NCI-H2227 (cell line): ENCODE measurements at regions not wholly inside any gene's neighbourhood (a gene's known extent, or its start where the extent isn't known, plus 50 kb on each side); places are given as distances from the start of the nearest gene placed in this dataset.
"Not testable (repeated sequence)": the region's sequence is repeated elsewhere in the genome, so short reads cannot be mapped to it uniquely, and the experiment has no call there.

Experiments
- DNase-seq: peaks from one replicate; lab custom pipeline; 2025; ENCODE audit not compliant: unreplicated experiment; lab: John Stamatoyannopoulos, UW

DNA sequence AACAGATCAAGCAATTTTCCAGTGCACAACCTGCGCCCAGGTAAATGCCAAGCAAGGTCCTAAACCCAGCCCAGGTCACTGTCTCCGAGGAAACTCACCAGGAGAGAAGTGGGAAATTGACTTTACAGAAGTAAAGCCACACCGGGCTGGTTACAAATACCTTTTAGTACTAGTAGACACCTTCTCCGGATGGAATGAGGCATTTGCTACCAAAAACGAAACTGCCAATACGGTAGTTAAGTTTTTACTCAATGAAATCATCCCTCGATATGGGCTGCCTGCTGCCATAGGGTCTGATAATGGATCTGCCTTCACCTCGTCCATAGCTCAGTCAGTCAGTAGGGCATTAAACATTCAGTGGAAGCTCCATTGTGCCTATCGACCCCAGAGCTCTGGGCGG is 459.0 kb upstream of the HTR1E start:
- DNase-seq: not testable (repeated sequence)

DNA sequence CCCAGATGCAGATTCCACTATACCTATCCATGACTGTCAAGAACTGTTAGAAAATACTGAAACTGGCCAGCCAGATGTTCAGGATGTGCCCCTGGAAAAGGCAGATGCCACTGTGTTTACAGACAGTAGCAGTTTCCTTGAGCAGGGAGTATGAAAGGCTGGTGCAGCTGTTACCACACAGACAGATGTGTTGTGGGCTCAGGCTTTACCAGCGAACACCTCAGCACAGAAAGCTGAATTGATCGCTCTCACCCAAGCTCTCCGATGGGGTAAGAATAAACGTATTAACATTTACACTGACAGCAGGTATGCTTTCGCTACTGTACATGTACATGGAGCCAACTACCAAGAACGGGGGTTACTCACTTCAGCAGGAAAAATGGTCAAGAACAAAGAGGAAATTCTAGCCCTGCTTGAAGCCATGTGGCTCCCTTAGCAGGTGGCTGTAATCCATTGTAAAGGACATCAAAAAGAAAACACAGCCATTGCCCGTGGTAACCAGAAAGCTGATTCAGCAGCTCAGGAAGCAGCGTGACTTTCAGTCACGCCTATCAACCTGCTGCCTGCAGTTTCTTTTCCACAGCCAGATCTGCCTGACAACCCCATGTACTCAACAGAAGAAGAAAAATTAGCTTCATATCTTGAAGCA is 459.7 kb upstream of the HTR1E start:
- DNase-seq: no peak

DNA sequence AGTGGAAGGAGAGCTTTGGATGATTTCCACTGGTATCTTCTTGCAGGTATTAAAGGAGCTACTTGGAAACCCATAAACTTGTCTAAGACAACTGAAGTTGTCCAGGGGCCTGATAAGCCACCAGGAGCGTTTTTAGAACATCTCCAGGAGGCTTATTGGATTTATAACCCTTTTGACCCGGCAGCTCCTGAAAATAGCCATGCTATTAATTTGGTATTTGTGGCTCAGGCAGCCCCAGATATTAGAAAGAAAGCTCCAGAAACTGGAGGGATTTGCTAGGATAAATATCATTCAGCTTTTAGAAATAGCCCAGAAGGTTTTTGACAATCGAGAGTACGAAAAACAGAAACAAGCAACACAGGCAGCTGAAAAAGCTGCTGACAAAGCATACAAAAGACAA is 461.0 kb upstream of the HTR1E start:
- DNase-seq: no peak

DNA sequence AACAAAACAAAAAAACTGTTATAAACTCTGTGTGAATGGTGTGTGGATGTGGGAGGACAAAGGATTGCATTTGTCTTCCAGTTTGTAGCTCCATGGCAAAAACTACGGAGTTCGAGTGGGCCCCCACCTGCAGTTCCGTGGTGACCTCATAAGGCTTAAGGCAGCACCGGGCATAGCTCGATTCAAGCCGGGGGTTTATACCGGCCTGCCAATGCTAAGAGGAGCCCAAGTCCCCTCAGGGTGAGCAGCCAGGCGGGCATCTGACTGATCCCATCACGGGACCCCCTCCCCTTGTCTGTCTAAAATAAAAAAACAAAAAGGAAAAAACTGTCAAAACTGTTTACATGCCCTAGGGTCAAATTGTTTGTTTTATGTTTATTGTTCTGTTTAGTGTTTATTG is 463.2 kb upstream of the HTR1E start:
- DNase-seq: no peak

DNA sequence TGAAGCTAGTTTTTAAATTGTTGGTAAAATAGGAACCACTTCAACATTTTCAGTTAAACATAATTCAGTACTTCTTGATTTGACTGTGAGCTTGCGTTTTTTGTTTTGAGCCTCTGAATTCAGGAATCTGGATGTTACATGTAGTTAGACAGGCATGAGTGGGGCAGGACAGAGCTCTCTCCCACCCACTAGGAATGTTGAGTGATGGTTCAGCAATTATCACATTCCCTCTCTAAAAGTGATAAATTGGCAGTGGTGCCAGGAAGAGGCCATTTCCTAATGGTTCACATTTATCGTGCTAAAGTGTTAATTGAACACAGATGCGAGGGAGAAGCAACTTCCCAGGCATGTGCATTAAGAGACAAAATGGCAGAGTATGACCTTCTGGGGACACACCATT is 465.5 kb upstream of the HTR1E start:
- no peak for DNase-seq

DNA sequence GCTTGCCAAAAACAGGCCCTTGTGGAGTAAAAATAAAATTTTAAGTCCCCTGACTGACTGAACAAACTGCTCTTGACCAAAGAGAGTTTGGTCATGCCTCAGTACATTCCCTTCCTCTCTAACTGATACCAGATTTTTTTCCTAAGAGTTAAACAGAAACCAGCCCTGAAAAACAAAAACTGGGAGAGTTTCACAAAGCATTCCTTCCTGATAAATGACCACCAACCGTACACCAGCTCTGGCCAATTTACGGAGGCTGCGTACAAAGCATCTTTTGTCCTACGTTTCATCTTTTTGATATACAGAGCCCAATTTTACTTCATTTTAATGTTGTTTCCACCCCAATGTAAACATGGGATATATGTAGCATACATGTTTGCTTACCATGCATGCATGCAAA is 477.4 kb upstream of the HTR1E start:
- DNase-seq: no peak

DNA sequence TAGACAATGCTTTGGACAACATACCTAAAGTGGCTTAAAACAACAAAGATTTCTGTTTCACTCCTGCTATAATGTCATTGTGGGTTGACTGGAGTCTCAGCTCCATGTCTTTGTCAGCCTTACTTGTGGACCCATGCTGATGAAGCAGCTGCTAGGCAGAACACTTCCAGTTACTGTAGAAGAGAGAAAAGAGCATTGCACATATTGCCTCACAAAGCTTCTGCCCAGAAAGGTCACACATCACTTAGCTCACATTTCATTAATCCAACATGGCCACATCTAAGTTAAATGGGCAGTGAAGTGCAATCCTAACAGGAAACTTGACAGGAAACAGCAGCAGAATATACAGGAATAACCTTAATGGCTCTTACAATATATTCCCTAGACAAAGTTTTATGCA is 480.5 kb upstream of the HTR1E start:
- no peak for DNase-seq

DNA sequence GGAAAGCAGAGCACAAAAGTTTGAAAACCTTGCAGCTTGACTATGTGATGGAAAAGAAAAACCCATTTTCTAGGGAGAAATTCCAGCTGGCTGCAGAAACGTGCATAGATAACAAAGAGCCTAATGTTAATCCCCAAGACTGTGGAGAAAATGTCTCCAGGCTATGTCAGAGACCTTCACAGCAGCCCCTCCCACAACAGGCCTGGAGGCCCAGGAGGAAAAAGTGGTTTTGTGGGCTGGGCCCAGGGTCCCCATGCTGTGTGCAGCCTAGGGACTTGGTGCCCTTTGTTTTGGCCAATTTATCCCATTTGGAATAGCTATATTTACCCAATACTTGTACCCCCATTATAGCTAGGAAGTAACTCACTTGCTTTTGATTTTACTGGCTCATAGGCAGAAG is 484.1 kb upstream of the HTR1E start:
- no peak for DNase-seq

DNA sequence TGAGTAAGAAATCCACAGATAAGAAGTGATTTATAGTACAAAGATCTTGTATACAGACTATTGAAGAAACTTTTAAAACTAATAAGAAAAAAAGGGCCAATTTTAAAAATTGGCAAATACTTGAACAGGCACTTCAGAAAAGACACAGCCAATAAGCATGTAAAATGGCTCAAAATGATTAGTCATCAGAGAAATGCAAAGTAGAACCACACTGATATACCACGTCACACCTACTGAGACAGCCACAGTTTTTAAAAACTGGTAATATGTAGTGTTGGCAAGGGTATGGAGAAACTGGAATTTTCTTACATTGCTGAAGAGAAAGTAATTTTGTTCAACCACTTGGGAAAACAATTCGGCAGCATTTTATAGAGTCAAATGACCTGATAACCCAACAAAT is 488.9 kb upstream of the HTR1E start:
- no peak for DNase-seq

DNA sequence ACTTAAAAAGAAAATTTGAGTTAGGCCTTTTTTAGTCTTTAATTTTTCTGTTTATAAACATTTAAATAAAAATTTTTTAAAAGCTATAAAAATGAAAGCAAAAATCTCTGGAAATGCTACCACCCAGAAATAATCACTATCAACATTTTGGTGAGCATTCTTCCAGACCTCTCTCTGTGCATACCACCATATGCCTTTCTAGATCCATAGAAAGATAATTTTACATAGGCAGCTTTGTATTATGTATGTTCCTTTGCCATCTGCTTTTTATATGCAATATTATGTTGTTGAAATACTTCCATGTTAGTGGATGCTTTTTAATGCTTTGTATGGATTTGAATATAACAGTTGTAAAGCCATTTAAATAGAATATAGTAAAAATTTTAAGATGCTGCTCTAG is 496.7 kb upstream of the HTR1E start:
- no peak for DNase-seq

DNA sequence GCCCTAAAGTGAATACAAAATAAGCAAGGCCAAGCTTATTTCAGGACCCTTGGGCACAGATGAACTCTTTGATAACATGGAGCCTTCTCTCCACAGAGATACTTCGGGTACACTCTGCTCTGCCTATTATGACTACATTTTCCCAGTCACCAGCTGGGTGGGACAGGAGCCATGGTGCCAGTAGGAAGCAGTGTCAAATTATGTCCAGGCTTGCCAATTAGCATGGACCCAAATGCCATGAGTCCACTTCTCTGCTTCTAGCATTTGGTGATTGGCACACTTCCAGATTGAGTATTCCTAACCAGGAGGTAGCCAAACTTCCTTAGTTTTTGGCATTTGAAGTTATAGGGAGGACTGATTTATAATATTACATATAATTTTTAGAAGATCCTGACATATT is 513.8 kb upstream of the HTR1E start:
- DNase-seq: no peak

DNA sequence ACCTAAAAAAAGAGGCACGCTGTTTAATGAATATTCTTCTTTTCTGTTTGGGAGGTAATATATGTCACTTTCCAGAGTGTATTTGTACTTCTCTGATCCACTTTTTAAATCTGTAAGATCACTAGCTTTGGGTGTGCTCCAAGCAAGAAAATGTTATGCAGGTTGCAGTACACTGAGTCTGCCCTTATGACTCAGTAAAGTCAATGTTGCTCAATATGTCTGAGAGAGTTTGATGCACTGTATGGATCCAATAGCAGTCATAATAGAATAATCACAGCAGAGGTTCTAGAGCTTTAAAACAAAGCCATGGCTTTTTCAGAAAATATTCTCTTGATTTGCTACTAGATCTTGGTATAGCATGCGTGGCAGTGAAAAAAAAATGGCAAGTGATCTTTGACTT is 525.3 kb upstream of the HTR1E start:
- DNase-seq: no peak

DNA sequence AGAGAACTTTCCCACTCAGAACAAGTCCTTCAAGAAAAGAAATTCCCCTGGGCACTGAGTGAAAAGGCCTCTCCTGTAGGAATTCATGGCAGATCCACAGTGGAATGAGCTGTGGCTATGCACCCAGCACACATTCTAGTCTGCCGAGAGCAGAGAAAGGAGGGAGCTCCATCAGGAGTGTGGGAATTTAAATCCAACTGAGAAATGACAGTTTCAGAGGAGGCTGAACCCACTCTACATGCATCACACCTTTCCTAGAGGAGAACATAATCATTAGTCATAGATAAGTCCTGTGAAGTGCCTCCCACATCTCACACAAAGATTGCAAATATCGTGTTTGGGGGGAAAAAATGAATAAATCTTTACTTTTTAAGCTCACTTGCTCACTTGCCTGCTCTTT is 530.2 kb upstream of the HTR1E start:
- DNase-seq: no peak

DNA sequence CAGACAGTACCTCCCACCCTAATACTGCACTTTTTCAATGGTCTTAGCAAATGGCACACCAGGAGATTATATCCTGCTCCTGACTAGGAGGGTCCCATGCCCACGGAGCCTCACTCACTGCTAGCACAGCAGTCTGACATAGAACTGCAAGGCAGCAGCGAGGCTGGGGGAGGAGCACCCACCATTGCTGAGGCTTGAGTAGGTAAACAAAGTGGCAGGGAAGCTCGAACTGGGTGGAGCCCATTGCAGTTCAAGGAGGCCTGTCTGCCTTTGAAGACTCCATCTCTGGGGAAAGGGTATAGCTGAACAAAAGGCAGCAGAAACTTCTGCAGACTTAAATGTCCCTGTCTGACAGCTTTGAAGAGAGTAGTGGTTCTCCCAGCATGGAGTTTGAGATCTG is 544.5 kb upstream of the HTR1E start:
- not testable (repeated sequence) for DNase-seq

DNA sequence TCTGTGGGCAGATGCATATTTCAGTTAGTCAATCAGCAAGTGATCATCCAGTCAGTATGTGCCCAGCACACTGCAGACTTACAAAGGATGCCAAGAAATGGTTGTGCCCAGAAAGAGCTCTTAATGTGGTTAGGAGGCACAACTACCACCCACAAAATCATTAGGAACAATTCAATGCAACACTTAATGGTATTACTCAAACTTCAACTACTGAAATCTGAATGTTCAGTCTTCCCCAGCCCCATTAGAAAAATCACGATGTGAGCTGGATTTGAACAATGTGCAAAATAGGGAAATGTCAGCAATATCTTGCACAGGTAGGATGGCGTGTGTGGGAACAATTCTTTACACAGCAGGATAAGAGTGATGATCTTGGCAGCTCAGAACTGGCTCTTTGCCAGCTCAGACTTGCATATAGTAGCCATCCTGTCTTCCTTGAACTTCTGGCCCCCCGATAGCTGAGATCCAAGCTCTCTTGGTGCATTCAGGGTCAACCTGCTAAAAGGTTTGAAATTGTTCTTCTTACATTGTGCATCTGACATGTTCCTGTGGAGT is 556.7 kb upstream of the HTR1E start:
- no peak for DNase-seq

DNA sequence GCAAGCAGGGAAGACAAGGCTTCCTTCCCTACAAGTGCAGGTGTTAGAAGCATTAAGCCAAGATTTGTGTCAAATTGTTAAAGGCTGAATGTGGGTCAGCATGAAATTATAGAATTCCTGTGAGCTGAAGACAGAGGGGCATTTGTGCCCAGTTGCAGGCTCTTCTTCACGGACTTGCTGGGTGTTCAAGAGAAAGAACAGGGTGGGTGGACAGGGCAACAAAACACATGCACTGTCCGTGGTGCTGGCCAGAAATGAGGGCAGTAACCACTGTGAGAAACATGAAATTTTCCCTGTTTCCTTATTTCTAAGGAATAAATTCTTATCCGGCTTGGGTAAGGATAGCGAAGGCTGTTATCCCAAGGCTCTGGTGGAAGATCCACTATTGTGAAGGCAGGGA is 579.5 kb upstream of the HTR1E start:
- no peak for DNase-seq

DNA sequence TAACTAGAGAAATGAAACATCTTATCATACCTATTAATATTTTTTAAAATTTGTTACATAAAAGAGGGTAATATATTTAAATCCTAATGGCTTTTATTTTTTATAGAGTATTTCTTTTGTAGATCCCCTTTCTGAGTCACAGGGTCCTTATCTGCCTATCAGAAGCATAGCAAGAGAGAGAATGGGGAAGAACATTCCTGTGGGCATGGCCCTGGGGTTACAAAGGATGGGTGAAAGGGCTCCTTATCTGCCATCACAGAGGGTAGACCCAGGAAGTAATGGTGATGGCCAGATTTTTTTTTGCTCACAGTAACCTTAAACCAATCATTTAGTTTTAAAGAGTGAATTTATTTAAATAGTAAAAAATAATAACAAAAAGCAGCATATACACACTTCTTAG is 582.1 kb upstream of the HTR1E start:
- DNase-seq: no peak

DNA sequence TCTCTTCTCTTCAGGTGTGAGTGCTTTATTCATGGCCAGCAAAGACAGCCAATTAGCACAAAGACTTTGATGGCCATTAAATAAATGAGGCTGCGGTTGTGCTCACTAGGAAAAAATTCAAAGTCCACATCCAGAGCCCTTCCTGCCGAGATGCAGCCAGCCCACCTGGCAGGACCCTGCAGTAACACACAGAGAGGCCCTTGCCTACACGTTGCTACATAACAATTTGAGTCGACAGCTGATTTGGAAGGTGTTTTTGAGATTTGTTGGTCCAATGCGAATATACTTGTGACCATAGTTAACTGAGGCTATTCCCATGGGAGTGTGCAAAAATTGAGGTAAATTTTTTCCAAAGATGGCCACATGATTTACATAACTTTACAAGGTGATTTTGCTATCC is 605.4 kb upstream of the HTR1E start:
- no peak for DNase-seq

DNA sequence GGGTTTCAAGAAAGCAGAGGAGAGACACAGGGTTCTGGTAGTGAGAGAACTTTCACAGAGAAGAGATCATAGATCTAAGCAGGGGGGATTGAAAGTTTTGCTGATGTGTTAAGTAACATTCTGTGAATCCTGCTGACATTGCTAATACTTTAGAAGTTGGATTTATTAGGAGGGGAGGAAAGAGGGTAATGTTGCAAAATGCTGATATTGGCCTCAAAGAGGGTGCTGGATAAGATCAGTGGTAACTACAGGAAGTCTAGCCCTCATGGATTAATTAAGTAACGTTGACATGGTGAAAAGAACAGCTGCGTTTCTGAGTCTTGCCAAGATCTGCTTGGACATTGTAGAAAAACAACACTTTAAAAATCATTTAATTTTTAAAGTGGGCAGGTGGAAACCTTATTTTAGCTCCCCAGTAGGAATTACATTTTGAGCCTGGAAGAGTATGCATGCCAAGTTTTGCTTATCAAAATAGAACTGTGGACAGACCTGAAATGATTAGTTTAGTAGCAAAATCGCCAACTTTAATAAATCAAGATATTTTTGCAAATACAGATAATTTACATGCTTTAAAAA is 606.0 kb upstream of the HTR1E start:
- DNase-seq: no peak

DNA sequence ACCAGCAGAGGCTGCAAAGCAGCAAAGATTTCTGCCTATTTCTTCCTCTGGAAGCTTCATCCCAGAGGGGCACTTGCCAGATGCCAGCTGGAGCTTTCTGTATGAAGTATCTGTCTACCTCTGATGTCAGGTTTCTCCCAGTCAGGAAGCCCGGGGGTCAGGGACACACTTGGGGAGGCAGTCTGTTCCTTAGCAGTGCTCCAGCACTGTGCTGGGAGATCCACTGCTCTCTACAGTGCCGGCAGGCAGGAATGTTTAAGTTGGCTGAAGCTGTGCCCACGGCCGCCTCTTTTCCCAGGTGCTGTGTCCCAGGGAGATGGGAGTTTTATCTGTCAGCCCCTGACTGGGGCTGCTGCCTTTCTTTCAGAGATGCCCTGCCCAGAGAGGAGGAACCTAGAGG is 631.1 kb upstream of the HTR1E start:
- DNase-seq: no peak

DNA sequence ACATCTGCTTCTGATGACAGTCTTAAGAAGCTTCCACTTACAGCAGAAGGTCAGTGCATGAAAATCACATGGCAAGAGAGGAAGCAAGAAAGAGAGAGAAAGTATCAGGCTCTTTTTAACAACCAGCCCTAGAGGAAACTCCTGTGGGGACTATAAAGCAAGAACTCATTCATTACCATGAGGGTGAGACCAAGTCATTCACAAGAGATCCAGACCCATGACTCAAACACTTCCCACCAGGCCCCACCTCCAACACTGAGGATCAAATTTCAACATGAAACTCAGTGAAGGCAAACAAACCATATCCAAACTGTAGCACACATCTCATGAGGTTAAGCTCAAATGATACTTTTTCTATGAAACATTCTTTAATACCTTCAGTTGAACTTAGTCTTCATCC is 643.2 kb upstream of the SYNCRIP start:
- no peak for DNase-seq

DNA sequence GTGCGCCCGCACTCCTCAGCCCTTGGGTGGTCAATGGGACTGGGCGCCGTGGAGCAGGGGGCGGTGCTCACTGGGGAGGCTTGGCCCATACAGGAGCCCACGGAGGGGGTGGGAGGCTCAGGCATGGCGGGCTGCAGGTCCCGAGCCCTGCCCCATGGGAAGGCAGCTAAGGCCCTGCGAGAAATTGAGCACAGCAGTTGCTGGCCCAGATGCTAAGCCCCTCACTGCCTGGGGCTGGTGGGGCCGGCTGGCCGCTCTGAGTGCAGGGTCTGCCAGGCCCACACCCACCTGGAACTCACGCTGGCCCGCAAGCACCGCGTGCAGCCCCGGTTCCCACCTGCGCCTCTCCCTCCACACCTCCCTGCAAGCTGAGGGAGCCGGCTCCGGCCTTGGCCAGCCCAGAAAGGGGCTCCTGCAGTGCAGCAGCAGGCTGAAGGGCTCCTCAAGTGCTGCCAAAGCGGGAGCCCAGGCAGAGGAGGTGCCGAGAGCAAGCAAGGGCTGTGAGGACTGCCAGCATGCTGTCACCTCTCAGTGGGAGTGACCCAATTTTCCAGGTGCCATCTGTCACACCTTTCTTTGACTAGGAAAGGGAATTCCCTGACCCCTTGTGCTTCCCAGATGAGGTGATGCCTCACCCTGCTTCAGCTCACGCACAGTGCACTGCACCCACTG is 642.3 kb upstream of the SYNCRIP start:
- not testable (repeated sequence) for DNase-seq

DNA sequence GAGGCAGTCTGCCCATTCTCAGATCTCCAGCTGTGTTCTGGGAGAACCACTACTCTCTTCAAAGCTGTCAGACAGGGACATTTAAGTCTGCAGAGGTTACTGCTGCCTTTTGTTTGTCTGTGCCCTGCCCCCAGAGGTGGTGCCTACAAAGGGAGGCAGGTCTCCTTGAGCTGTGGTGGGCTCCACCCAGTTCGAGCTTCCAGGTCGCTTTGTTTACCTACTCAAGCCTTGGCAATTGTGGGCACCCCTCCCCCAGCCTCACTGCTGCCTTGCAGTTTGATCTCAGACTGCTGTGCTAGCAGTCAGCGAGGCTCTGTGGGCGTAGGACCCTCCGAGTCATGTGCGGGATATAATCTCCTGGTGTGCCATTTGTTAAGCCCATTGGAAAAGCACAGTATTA is 640.9 kb upstream of the SYNCRIP start:
- DNase-seq: not testable (repeated sequence)
